GM12878 (cell line): ENCODE measurements at regions not wholly inside any gene's neighbourhood (a gene's known extent, or its start where the extent isn't known, plus 50 kb on each side); places are given as distances from the start of the nearest gene placed in this dataset.

Experiments used
- ATAC-seq: fragments of 200-7000 bp; cut with Tn5 transposase; 3 replicates; pipeline ENCODE4 v1.9.1; 2020; ENCODE audit warnings: mild to moderate bottlenecking, moderate library complexity
- BruUV-seq: library from RNA; stranded (reverse); fragments of 400-500 nt; replicated peaks from 2 replicates; lab custom pipeline; 2021; lab: Mats Ljungman, UMichigan
- CTCF ChIA-PET: fragments of 300-600 bp; sonication (Branson Sonifier 250); formaldehyde crosslinking; extraction: SDS; loops from one replicate; lab custom pipeline; 2021; ENCODE audit warnings: inconsistent platforms; lab: Yijun Ruan, JAX
- POLR2A ChIA-PET: fragments of 350-600 bp; formaldehyde crosslinking; extraction: SDS; loops from one replicate; lab custom pipeline; 2021; ENCODE audit warnings: inconsistent platforms; lab: Charles Lee
- RAD21 ChIA-PET: fragments of 300-600 bp; sonication (Branson Sonifier 250); formaldehyde crosslinking; loops from one replicate; lab custom pipeline; 2023; ENCODE audit warnings: antibody characterized with exemption; ENCODE audit not compliant: unreplicated experiment; lab: Charles Lee
- SMC1A ChIA-PET: fragments of 300-600 bp; sonication (Branson Sonifier 250); formaldehyde crosslinking; loops from one replicate; lab custom pipeline; 2023; ENCODE audit not compliant: unreplicated experiment, uncharacterized antibody; lab: Charles Lee
- DNase-seq: peaks from one replicate; pipeline ENCODE4 v3.0.0-alpha.2; 2011; ENCODE audit warnings: low read depth, low spot score
- FAIRE-seq: peaks from 3 replicates; lab custom pipeline; 2011; peaks lifted over from hg19 to GRCh38; lab: Jason Lieb, UNC
- H2AFZ ChIP-seq: 2 replicates; pipeline ENCODE4 v1.6.0; 2011; ENCODE audit warnings: low read depth, low read length, control low read depth; ENCODE audit not compliant: control insufficient read depth
- H3K27ac ChIP-seq: 2 replicates; pipeline ENCODE4 v1.5.1; 2011; ENCODE audit warnings: control low read depth; ENCODE audit not compliant: control insufficient read depth, insufficient read depth
- H3K27me3 ChIP-seq, 2 experiments: replicated peaks in 1 of 2; 2 replicates each; pipeline versions ENCODE4 v1.6.0 to v1.6.1; 2011; ENCODE audit warnings: low read length in 1 of 2; ENCODE audit not compliant: control insufficient read depth in 2 of 2, insufficient read depth in 2 of 2
- H3K36me3 ChIP-seq, 2 experiments: 2 replicates each; pipeline ENCODE4 v1.5.1; 2011; ENCODE audit warnings: low read length in 1 of 2; ENCODE audit not compliant: control insufficient read depth in 2 of 2, insufficient read depth in 2 of 2
- H3K4me1 ChIP-seq: 2 replicates; pipeline ENCODE4 v1.6.1; 2011; ENCODE audit warnings: mild to moderate bottlenecking, low read length, moderate library complexity, mixed read lengths; ENCODE audit not compliant: control insufficient read depth, insufficient read depth
- H3K4me2 ChIP-seq: 2 replicates; pipeline ENCODE4 v1.6.0; 2011; ENCODE audit warnings: control low read depth; ENCODE audit not compliant: control insufficient read depth, insufficient read depth
- H3K4me3 ChIP-seq: fragments of 200-600 bp; sonication (generic); 2 replicates; pipeline ENCODE4 v1.5.1; 2016
- H3K79me2 ChIP-seq: 2 replicates; pipeline ENCODE4 v1.6.0; 2011; ENCODE audit warnings: low read length; ENCODE audit not compliant: control insufficient read depth, insufficient read depth
- H3K9ac ChIP-seq: 2 replicates; pipeline ENCODE4 v1.8.0; 2011; ENCODE audit warnings: low read length, control low read depth, mixed read lengths; ENCODE audit not compliant: control insufficient read depth, insufficient read depth
- H3K9me3 ChIP-seq: replicated peaks from 3 replicates; pipeline ENCODE4 v1.5.1; 2011; ENCODE audit warnings: mild to moderate bottlenecking, low read length; ENCODE audit not compliant: control insufficient read depth, insufficient read depth
- H4K20me1 ChIP-seq: 2 replicates; pipeline ENCODE4 v1.6.0; 2011; ENCODE audit not compliant: control insufficient read depth, insufficient read depth
- BACH1 ChIP-seq: fragments of 450-650 bp; IDR thresholded peaks from 2 replicates; pipeline ENCODE4 v1.6.1; 2017; ENCODE audit warnings: mild to moderate bottlenecking, borderline replicate concordance
- CREM ChIP-seq: IDR thresholded peaks from 2 replicates; pipeline ENCODE4 v1.6.1; 2014; ENCODE audit warnings: antibody characterized with exemption, low read depth
- HDGF ChIP-seq: fragments of 450-650 bp; IDR thresholded peaks from 2 replicates; pipeline ENCODE4 v1.6.1; 2016; ENCODE audit warnings: antibody characterized with exemption
- IKZF2 ChIP-seq, 2 experiments: fragments of 450-650 bp; IDR thresholded peaks; 2 replicates each; pipeline ENCODE4 v1.6.1; 2017; ENCODE audit warnings: mild to moderate bottlenecking in 2 of 2, moderate library complexity in 2 of 2
- MTA2 ChIP-seq: fragments of 450-650 bp; IDR thresholded peaks from 2 replicates; pipeline ENCODE4 v1.6.1; 2016; ENCODE audit warnings: low read depth, mild to moderate bottlenecking, moderate library complexity
- NR2C2 ChIP-seq: IDR thresholded peaks from 2 replicates; pipeline ENCODE4 v1.6.1; 2011; ENCODE audit warnings: borderline replicate concordance, low read depth; ENCODE audit not compliant: control insufficient read depth, insufficient read length
- PML ChIP-seq: IDR thresholded peaks from 2 replicates; pipeline ENCODE4 v1.6.1; 2012; ENCODE audit warnings: low read length, inconsistent platforms
- PRDM15 ChIP-seq: fragments of 450-650 bp; formaldehyde crosslinking; IDR thresholded peaks from 2 replicates; pipeline ENCODE4 v1.4.0; 2020; ENCODE audit warnings: mild to moderate bottlenecking, moderate library complexity
- RB1 ChIP-seq: fragments of 450-650 bp; formaldehyde crosslinking; IDR thresholded peaks from 2 replicates; pipeline ENCODE4 v1.6.1; 2017; ENCODE audit warnings: mild to moderate bottlenecking, borderline replicate concordance
- RELA ChIP-seq: fragments of 450-650 bp; IDR thresholded peaks from 2 replicates; pipeline ENCODE4 v1.8.0; 2014; ENCODE audit warnings: borderline replicate concordance; ENCODE audit not compliant: partially characterized antibody
- RELB ChIP-seq: fragments of 450-650 bp; IDR thresholded peaks from 2 replicates; pipeline ENCODE4 v1.6.1; 2017; ENCODE audit warnings: low read depth, mild to moderate bottlenecking, moderate library complexity
- SMAD1 ChIP-seq: fragments of 450-650 bp; IDR thresholded peaks from 2 replicates; pipeline ENCODE4 v1.6.1; 2018; ENCODE audit warnings: mild to moderate bottlenecking, low read depth; ENCODE audit not compliant: partially characterized antibody
- SREBF1 ChIP-seq: IDR thresholded peaks from 2 replicates; pipeline ENCODE4 v1.6.1; 2012; ENCODE audit warnings: mild to moderate bottlenecking, low read length
- USF1 ChIP-seq: IDR thresholded peaks from 2 replicates; pipeline ENCODE4 v1.6.1; 2011; ENCODE audit warnings: borderline replicate concordance, low read depth, mild to moderate bottlenecking, moderate library complexity, mixed read lengths, low read length; ENCODE audit not compliant: insufficient read depth; ENCODE audit errors: extremely low read length
- YBX1 ChIP-seq: fragments of 450-650 bp; IDR thresholded peaks from 2 replicates; pipeline ENCODE4 v1.6.1; 2016; ENCODE audit warnings: antibody characterized with exemption
- ZSCAN29 ChIP-seq: fragments of 450-650 bp; IDR thresholded peaks from 2 replicates; pipeline ENCODE4 v1.6.1; 2017; ENCODE audit warnings: mild to moderate bottlenecking, moderate library complexity
- WGBS: methylation state at CpG from one replicate; pipeline ENCODE4 v1.1.6; 2016; ENCODE audit warnings: low lambda C conversion rate; ENCODE audit not compliant: insufficient replicate concordance, insufficient coverage; ENCODE audit errors: missing lambda C conversion rate; 5-methylcytosine and 5-hydroxymethylcytosine counted together
- in situ Hi-C: fragments of 300-500 bp; cut with MboI; formaldehyde crosslinking; loops from 9 replicates; pipeline ENCODE4 v1.14.3; 2018; ENCODE audit warnings: mixed read lengths
- intact Hi-C: fragments of 100-400 bp; cut with micrococcal nuclease; formaldehyde crosslinking; loops from one replicate; pipeline ENCODE4 v1.14.2; 2022; ENCODE audit not compliant: unreplicated experiment
- TF ChIP-seq, protein P1 (sequence below): fragments of 450-650 bp; IDR thresholded peaks from 2 replicates; pipeline ENCODE4 v1.6.1; 2017; ENCODE audit warnings: antibody characterized with exemption, mild to moderate bottlenecking, moderate library complexity

- no TSS peak for BruUV-seq
- no peak overlapping the region for H3K4me2 ChIP-seq
- in situ Hi-C loops, result no loop called here
- no peak overlapping the region for H2AFZ ChIP-seq
- intact Hi-C loops, result no loop called here
- H3K27ac ChIP-seq, result no peak overlapping the region
- DNase-seq (no peak), FAIRE-seq (no peak), ATAC-seq (no peak)
- POLR2A ChIA-PET, result no interaction called here
- H3K79me2 ChIP-seq, result no peaks in the 10 kb centered on the region
- H3K36me3 ChIP-seq, result no peaks in the 10 kb centered on the region
- RAD21 ChIA-PET, result no interaction called here
- no peaks in the 10 kb centered on the region for H3K27me3 ChIP-seq
- no peak overlapping the region for H3K4me3 ChIP-seq
- H3K4me1 ChIP-seq, result no peaks in the 10 kb centered on the region
- CTCF ChIA-PET, result no interaction called here
- no peak overlapping the region for H3K9ac ChIP-seq
- no peaks in the 10 kb centered on the region for H3K9me3 ChIP-seq
- H4K20me1 ChIP-seq, result no peaks in the 10 kb centered on the region
- SMC1A ChIA-PET, result no interaction called here
- WGBS, result 2% methylated on average over 5 of the region's 5 CpGs
- TF ChIP-seq RELB, result no peak
- TF ChIP-seq RELA, result no peak
- no peak for TF ChIP-seq CREM
- no peak for TF ChIP-seq PRDM15 (CRISPR knock-in tag)
- no peak for TF ChIP-seq ZSCAN29
- TF ChIP-seq USF1, result no peak
- TF ChIP-seq YBX1, result no peak
- TF ChIP-seq RB1, result no peak
- TF ChIP-seq IKZF2 (IDR thresholded peaks at IDR 0.05), result no peak
- no peak for TF ChIP-seq PML
- no peak for TF ChIP-seq SREBF1
- TF ChIP-seq, protein P1, sequence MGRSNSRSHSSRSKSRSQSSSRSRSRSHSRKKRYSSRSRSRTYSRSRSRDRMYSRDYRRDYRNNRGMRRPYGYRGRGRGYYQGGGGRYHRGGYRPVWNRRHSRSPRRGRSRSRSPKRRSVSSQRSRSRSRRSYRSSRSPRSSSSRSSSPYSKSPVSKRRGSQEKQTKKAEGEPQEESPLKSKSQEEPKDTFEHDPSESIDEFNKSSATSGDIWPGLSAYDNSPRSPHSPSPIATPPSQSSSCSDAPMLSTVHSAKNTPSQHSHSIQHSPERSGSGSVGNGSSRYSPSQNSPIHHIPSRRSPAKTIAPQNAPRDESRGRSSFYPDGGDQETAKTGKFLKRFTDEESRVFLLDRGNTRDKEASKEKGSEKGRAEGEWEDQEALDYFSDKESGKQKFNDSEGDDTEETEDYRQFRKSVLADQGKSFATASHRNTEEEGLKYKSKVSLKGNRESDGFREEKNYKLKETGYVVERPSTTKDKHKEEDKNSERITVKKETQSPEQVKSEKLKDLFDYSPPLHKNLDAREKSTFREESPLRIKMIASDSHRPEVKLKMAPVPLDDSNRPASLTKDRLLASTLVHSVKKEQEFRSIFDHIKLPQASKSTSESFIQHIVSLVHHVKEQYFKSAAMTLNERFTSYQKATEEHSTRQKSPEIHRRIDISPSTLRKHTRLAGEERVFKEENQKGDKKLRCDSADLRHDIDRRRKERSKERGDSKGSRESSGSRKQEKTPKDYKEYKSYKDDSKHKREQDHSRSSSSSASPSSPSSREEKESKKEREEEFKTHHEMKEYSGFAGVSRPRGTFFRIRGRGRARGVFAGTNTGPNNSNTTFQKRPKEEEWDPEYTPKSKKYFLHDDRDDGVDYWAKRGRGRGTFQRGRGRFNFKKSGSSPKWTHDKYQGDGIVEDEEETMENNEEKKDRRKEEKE, result no peak
- no peak for TF ChIP-seq HDGF
- no peak for TF ChIP-seq SMAD1
- TF ChIP-seq BACH1, result no peak
- TF ChIP-seq NR2C2, result no peak
- no peak for TF ChIP-seq MTA2
Measured at GRCh38 chr2:103289105-103289725, 527.4 kb downstream of the TMEM182 start.
